GM18519 (cell line): ENCODE measurements at regions not wholly inside any gene's neighbourhood (a gene's known extent, or its start where the extent isn't known, plus 50 kb on each side); places are given as distances from the start of the nearest gene placed in this dataset.

ENCODE experiments used
- ATAC-seq: cut with Tn5 transposase; IDR thresholded peaks from one replicate; pipeline ENCODE4 v1.9.1; 2021; ENCODE audit warnings: mild to moderate bottlenecking, moderate library complexity; ENCODE audit not compliant: unreplicated experiment, low FRiP score

GRCh38 chr11:92512204-92512569 is 287.6 kb downstream of the FAT3 start:
- ATAC-seq: no peak

- no peak for ATAC-seq
Measured at GRCh38 chr11:92523611-92524010, 299.0 kb downstream of the FAT3 start.

DNA sequence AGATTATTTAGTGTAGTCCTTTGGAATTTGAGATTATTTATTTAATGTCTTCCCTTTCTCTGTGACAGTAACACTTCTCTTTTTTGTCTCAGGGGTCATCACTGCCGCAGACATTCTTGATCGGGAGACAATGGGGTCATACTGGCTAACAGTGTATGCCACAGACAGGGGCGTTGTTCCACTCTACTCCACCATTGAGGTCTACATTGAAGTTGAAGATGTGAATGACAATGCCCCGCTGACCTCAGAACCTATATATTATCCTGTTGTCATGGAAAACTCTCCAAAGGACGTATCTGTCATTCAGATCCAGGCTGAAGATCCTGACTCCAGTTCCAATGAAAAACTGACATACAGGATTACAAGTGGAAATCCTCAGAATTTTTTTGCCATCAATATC is 299.9 kb downstream of the FAT3 start:
- ATAC-seq: no peak

- no peak for ATAC-seq
Measured at GRCh38 chr11:92527467-92527866, 302.8 kb downstream of the FAT3 start.

GRCh38 chr11:92528001-92528400 is 303.4 kb downstream of the FAT3 start:
- ATAC-seq: no peak

- ATAC-seq: no peak
Measured at GRCh38 chr11:92531065-92531739, 306.6 kb downstream of the FAT3 start.

DNA sequence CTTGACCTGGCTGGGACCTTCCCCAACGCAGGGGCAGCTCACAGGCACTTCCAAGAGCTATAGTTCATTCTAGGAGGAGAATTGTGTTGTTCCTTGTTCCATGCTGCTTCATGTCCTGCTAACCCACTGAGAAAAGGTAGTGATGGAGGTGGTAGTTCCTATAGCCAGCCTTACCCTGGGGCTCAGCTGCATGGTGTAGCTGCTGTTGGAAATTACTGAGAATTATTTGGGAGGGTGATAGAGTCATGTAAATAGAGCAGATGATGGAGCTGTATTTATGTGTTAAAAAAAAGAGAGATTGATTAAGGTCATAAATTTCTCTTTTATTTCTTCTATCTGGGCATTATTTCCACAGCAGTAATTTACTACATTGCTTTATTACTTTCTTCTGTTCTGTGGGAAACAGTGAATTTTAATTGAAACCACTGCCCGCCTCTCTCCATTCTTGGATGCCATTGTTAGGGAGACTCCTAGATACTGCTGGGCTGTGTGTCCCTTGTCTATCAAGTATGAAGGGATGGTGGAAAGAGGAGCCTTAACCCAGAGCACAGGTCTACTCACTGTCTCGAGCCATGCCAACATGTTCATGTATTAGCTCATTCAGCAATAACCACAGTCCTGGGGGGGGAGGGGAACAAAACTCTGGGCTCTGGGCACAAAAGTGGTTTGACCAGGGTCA is 309.2 kb downstream of the FAT3 start:
- ATAC-seq: no peak

DNA sequence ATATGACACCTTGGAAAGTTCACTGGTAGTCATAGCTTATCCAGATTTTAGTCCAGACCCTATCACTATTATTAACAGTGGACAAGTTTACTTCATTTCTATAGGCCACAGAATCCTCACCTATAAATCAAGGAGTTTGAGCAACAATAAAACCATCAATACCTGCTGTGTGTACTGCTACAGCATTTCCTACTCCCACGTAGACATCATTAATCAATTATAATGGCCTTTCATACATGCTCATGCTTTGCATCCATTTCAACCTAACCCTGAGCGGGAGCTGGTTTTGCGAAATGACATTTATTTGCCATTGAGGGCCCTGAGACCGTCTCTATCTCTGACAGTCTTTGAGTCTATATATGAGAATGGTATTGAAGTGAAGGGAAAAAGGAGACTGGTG is 312.3 kb downstream of the FAT3 start:
- ATAC-seq: no peak

- ATAC-seq: no peak
Measured at GRCh38 chr11:92540096-92540495, 315.5 kb downstream of the FAT3 start.

DNA sequence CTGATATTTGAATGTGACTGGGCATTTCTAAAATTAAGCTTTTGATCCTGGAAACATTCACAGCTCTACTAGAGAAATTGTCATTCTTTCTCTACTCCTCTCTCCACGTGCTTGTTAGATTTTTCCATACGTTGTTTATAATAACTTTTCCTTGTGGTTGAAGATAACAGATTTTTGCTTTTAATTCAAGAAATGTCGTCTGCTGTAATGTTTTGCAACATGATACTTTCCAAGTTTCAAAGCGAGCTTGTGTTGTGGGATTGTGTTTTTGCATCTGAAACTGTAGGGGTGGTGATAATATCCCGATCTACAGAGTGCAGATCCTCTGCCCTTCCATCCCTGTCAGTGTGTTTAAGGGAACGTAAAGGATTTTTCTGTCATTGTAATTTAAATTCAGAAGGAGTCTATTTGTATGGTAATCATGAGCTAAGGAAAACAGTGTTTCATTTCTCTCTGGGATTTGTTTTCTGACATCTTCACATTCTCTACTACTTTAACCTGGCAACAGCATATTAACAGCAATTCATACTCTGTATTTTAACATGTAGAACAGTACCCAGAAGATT is 321.4 kb downstream of the FAT3 start:
- ATAC-seq: no peak

- ATAC-seq: no peak
Measured at GRCh38 chr11:92546603-92547002, 322.0 kb downstream of the FAT3 start.

- ATAC-seq: no peak
Measured at GRCh38 chr11:92550411-92550810, 325.8 kb downstream of the FAT3 start.

DNA sequence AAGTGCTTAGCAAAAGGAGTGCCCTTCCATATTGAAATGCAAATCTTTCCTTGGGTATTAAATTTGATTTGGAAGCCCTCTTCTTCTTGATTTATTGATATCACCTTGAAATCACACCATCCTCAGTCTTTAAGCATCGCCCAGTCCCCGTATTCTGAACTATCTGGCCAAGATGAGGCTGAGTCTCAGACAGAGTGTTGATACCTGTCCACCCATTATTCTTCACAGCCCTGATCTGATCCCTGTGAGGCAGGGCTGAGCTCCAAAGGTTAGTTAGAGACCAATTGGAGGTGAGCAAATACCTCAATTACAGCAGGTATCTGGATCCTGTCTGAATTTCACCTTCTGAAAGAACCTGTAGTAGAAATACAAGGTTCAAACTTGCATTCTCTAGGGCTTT is 326.3 kb downstream of the FAT3 start:
- no peak for ATAC-seq

DNA sequence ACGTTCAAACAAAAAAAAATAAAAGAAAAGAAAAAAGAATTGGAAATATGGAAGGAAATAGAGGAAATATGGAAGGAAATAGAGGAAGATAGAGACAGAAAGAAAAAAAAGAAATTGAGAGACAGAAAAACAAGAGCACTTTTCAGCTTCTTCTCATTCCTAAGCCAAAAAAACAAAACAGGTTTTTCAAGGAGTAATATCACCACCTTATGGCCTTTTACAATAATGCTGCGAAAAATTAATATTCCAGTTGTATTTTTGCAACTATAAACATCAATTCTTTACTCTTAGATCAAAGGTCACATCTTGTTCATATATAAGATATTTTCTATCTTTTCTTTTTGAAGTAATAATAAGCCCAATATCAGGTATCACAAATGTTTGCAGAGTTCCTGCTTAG is 328.3 kb downstream of the FAT3 start:
- ATAC-seq: no peak

DNA sequence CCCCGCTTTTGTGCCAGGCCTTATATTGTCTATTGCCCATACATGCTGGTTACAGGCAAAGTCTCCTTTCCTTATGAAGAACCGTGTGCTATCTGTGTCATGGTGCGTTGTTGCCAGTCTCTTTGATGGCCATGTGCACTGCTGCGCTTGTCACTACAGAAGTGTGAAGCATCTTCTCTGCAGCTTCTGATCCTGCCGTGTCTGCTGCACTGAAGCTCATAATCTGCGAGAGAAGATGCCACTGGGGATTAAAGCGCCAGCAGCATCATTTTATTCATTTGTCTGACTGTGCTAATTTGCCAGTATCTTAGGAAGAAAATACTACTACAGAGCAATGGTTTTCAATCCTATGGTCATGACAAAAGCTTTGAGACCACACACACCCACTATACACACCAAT is 330.1 kb downstream of the FAT3 start:
- ATAC-seq: no peak

DNA sequence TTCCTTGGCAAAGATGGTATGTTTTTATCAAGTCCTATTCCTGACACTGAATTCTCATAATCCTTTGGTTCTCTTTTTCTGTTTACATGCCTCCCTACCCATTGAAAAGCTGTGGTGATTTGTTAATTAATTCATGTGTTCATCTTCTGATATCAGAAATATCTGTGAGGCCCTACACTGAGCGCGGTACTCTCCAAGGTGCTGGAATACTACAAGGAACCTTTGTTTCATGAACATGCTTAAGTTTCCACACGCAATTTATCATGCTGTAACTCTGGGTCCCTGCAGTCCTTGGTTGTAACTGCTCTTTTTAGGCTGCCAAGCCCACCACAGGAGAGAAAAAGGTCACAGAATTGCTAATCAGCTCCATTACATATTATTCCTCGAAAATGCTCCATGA is 331.8 kb downstream of the FAT3 start:
- ATAC-seq: no peak

- ATAC-seq: no peak
Measured at GRCh38 chr11:92557879-92558278, 333.3 kb downstream of the FAT3 start.

GRCh38 chr11:92558323-92558722 is 333.7 kb downstream of the FAT3 start:
- ATAC-seq: no peak

GRCh38 chr11:92569726-92570125 is 345.1 kb downstream of the FAT3 start:
- no peak for ATAC-seq

DNA sequence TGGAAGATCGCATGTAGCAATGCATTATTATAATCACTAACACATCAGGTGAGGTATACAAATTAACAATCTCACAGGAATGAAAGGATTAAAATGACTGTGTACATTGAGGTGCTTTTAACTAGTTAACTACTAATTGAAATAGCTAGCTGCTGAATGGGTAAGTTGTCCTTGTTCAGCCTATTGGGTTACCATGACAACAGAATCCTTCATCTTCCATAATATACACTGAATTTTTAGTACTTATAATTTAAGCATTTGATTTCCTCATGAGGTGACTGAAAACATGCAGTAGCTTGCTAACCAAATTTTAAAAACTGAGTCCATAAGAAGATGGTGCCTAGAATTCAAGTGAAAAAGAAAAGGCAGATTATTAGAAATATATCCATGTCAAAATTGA is 347.9 kb downstream of the FAT3 start:
- ATAC-seq: no peak

DNA sequence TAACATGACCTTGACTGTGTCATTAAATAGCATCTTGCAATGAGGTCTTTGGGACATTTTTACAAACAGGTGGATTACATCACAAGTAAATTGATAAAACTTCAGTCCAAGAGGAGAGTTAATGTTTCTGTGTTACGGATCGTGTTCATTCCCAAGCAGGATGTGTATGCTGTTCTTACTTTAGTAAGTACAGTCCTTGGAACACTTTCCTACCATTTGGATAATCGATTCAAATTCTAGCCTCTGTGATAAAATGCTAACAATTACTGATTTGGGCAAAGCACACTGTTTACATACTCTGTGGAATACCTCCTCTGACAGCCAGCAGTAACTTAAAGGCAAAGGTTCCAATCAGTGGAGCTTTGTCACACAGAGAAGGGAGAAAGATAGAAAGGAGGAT is 351.7 kb downstream of the FAT3 start:
- no peak for ATAC-seq

DNA sequence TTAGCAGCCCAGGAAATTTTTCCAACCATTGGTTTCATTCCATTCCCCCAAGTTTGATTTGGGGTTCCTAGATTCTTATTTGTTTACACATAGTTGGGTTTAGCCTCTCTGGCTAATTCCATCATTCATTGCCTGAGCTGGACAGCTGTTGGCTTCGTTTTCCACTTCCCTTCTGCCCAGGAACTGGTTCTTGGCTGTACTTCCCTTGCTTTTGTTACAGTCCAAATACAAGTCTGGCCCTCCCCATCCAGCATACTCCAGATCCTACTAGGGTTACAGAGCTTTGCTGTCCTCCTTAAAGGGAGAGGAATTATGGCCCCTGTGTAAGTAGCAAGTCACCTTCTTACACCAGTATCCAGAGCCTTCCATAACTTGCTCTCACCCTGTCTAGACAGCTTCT is 356.3 kb downstream of the FAT3 start:
- ATAC-seq: no peak
